GM23338 (cell line): ENCODE measurements at regions not wholly inside any gene's neighbourhood (a gene's known extent, or its start where the extent isn't known, plus 50 kb on each side); places are given as distances from the start of the nearest gene placed in this dataset.

ENCODE experiments used
- ATAC-seq: fragments of 200-7000 bp; cut with Tn5 transposase; 3 replicates; pipeline ENCODE4 v1.9.1; 2020
- DNase-seq: peaks from one replicate; pipeline ENCODE4 v3.0.0-alpha.2; 2015; ENCODE audit warnings: low spot score
- H2AFZ ChIP-seq: fragments of 200-600 bp; sonication (generic); 2 replicates; pipeline ENCODE4 v1.8.0; 2016; ENCODE audit warnings: antibody characterized with exemption, mild to moderate bottlenecking, moderate library complexity
- H3F3A ChIP-seq: fragments of 200-600 bp; sonication (generic); replicated peaks from 2 replicates; pipeline ENCODE4 v1.8.0; 2017; ENCODE audit warnings: antibody characterized with exemption, mixed run types, low read depth
- H3K27ac ChIP-seq: fragments of 200-600 bp; sonication (generic); 2 replicates; pipeline ENCODE4 v1.6.1; 2016; ENCODE audit warnings: low read depth
- H3K27me3 ChIP-seq: fragments of 200-600 bp; sonication (generic); 2 replicates; pipeline ENCODE4 v1.8.0; 2016; ENCODE audit warnings: mild to moderate bottlenecking, mixed run types, moderate library complexity; ENCODE audit not compliant: insufficient read depth
- H3K36me3 ChIP-seq: fragments of 200-600 bp; sonication (generic); 2 replicates; pipeline ENCODE4 v1.8.0; 2016; ENCODE audit warnings: mild to moderate bottlenecking; ENCODE audit not compliant: insufficient read depth
- H3K4me1 ChIP-seq: fragments of 200-600 bp; sonication (generic); 2 replicates; pipeline ENCODE4 v1.8.0; 2016; ENCODE audit warnings: mild to moderate bottlenecking, moderate library complexity; ENCODE audit not compliant: insufficient read depth
- H3K4me2 ChIP-seq: fragments of 200-600 bp; sonication (generic); 2 replicates; pipeline ENCODE4 v1.7.1; 2017; ENCODE audit warnings: mixed run types
- H3K4me3 ChIP-seq: fragments of 200-600 bp; sonication (generic); 2 replicates; pipeline ENCODE4 v1.6.1; 2016; ENCODE audit warnings: mixed run types
- H3K79me2 ChIP-seq: fragments of 200-600 bp; sonication (generic); replicated peaks from 2 replicates; pipeline ENCODE4 v1.8.0; 2017; ENCODE audit warnings: mild to moderate bottlenecking; ENCODE audit not compliant: insufficient read depth
- H3K9me2 ChIP-seq: fragments of 200-600 bp; sonication (generic); 2 replicates; pipeline ENCODE4 v1.8.0; 2017; ENCODE audit not compliant: insufficient read depth
- H4K20me1 ChIP-seq: fragments of 200-600 bp; sonication (generic); replicated peaks from 2 replicates; pipeline ENCODE4 v1.8.0; 2017; ENCODE audit warnings: mild to moderate bottlenecking; ENCODE audit not compliant: insufficient read depth
- H3K27ac Mint-ChIP-seq: 2 replicates; pipeline ENCODE4 v1.8.0; 2020; ENCODE audit warnings: inconsistent platforms, mild to moderate bottlenecking, moderate library complexity, mixed read lengths
- H3K27me3 Mint-ChIP-seq: 3 replicates; pipeline ENCODE4 v1.8.0; 2022; ENCODE audit warnings: low read depth, mild to moderate bottlenecking, moderate library complexity, mixed read lengths, inconsistent platforms; ENCODE audit not compliant: insufficient read depth, poor library complexity
- H3K36me3 Mint-ChIP-seq: 3 replicates; pipeline ENCODE4 v1.8.0; 2021; ENCODE audit warnings: low read depth, mild to moderate bottlenecking, inconsistent platforms, moderate library complexity, mixed read lengths
- H3K4me1 Mint-ChIP-seq: 3 replicates; pipeline ENCODE4 v1.8.0; 2020; ENCODE audit warnings: mild to moderate bottlenecking, inconsistent platforms, mixed read lengths
- H3K4me3 Mint-ChIP-seq: 3 replicates; pipeline ENCODE4 v1.8.0; 2021; ENCODE audit warnings: moderate library complexity, mild to moderate bottlenecking, inconsistent platforms, mixed read lengths
- H3K9me3 Mint-ChIP-seq: 3 replicates; pipeline ENCODE4 v1.8.0; 2020; ENCODE audit warnings: moderate library complexity, mild to moderate bottlenecking, inconsistent platforms, mixed read lengths
- CTCF ChIP-seq, 2 experiments: fragments of 200-600 bp in 1 of 2; sonication (generic) in 1 of 2; conservative IDR thresholded peaks; 2 replicates each; pipeline versions ENCODE4 v1.5.1 to v1.6.1; 2016 to 2017; ENCODE audit warnings: antibody characterized with exemption in 2 of 2, low read depth in 2 of 2, mild to moderate bottlenecking in 2 of 2, moderate library complexity in 1 of 2
- JUNB ChIP-seq: IDR thresholded peaks from one replicate; pipeline ENCODE4 v1.6.1; 2016; ENCODE audit warnings: antibody characterized with exemption; ENCODE audit not compliant: unreplicated experiment
- STAT1 ChIP-seq: IDR thresholded peaks from one replicate; pipeline ENCODE4 v1.6.1; 2016; ENCODE audit warnings: antibody characterized with exemption; ENCODE audit not compliant: unreplicated experiment
- ZNF114 ChIP-seq: fragments of 250-450 bp; sonication (Bioruptor Pico); IDR thresholded peaks from 2 replicates; pipeline ENCODE4 v1.5.0; 2020; ENCODE audit warnings: mild to moderate bottlenecking, moderate library complexity
- ZNF462 ChIP-seq: fragments of 250-450 bp; sonication (Bioruptor Pico); IDR thresholded peaks from 2 replicates; pipeline ENCODE4 v1.5.0; 2020; ENCODE audit warnings: mild to moderate bottlenecking, moderate library complexity

- no peak for TF ChIP-seq ZNF462
These were observed 651.7 kb upstream of the WWC1 start (continued) for GRCh38 chr5:167639766-167640165.

GRCh38 chr5:167642181-167642580 lies 649.3 kb upstream of the WWC1 start:
- Histone ChIP-seq H3K9me2 (no peaks in the 10 kb centered on the region), H3K27ac (no peak overlapping the region), H2AFZ (no peak overlapping the region), H3K79me2 (no peaks in the 10 kb centered on the region), H3K36me3 (no peaks in the 10 kb centered on the region), H3K4me2 (no peak overlapping the region), H4K20me1 (no peaks in the 10 kb centered on the region), H3K27me3 (no peaks in the 10 kb centered on the region), H3K4me1 (no peaks in the 10 kb centered on the region), H3K4me3 (no peak overlapping the region), H3F3A (no peaks in the 10 kb centered on the region)
- DNase-seq = no peak
- H3K27me3 Mint-ChIP-seq = no peaks in the 10 kb centered on the region
- ATAC-seq = no peak
- H3K27ac Mint-ChIP-seq = no peak overlapping the region
- H3K9me3 Mint-ChIP-seq = no peaks in the 10 kb centered on the region
- no peak overlapping the region for H3K4me3 Mint-ChIP-seq
- H3K4me1 Mint-ChIP-seq = peaks cover 3% of the 10 kb centered on the region; the same call in 1 of the 3 replicates
- H3K36me3 Mint-ChIP-seq = no peaks in the 10 kb centered on the region
- TF ChIP-seq ZNF114 (CRISPR knock-in tag) = no peak
- no peak for TF ChIP-seq STAT1
- TF ChIP-seq CTCF (conservative IDR thresholded peaks at IDR 0.05; ENCODE audit: low read depth in 2 of 2) = no peak
- no peak for TF ChIP-seq ZNF462
- no peak for TF ChIP-seq JUNB
